ENCODE measurements at regions not wholly inside any gene's neighbourhood (a gene's known extent, or its start where the extent isn't known, plus 50 kb on each side); places are given as distances from the start of the nearest gene placed in this dataset.

DNA sequence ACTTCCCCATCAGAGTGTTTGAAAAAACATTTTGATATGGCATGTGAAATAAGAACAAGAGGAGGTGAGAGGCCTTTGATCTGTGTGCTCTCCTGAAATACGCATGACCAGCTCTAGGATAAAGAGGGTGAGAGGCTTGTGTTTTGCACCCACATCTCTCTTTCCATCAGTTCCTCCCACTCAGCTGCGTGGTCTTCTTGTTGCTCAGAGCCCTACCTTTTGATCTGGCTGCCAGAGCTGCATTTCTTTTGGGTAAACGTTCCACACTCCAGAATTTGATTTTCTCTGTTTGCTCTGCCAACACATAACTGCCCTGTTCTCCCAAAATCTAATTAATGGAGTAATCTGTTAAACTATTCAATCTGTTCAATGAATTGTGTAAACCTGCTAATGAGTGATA, 72.0 kb upstream of the FN1 start:
- DNase-seq (ENCODE audit: low spot score in 2 of 2) = no peak
- no peak overlapping the region for H3K27ac ChIP-seq
- intact Hi-C loops (cut with DNase I; ENCODE audit: low total_unique reads) = no loop called here
- H3K4me3 ChIP-seq = no peak overlapping the region
- no peaks in the 10 kb centered on the region for H3K4me1 ChIP-seq
- no peak for TF ChIP-seq POLR2AphosphoS5 (IDR thresholded peaks at IDR 0.05)
- TF ChIP-seq POLR2A (IDR thresholded peaks at IDR 0.05) = no peak
- TF ChIP-seq, protein P1, sequence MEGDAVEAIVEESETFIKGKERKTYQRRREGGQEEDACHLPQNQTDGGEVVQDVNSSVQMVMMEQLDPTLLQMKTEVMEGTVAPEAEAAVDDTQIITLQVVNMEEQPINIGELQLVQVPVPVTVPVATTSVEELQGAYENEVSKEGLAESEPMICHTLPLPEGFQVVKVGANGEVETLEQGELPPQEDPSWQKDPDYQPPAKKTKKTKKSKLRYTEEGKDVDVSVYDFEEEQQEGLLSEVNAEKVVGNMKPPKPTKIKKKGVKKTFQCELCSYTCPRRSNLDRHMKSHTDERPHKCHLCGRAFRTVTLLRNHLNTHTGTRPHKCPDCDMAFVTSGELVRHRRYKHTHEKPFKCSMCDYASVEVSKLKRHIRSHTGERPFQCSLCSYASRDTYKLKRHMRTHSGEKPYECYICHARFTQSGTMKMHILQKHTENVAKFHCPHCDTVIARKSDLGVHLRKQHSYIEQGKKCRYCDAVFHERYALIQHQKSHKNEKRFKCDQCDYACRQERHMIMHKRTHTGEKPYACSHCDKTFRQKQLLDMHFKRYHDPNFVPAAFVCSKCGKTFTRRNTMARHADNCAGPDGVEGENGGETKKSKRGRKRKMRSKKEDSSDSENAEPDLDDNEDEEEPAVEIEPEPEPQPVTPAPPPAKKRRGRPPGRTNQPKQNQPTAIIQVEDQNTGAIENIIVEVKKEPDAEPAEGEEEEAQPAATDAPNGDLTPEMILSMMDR (IDR thresholded peaks at IDR 0.05) = no peak
- H3K27me3 ChIP-seq = no peaks in the 10 kb centered on the region
- no peaks in the 10 kb centered on the region for H3K36me3 ChIP-seq
- H3K9me3 ChIP-seq = no peaks in the 10 kb centered on the region

DNA sequence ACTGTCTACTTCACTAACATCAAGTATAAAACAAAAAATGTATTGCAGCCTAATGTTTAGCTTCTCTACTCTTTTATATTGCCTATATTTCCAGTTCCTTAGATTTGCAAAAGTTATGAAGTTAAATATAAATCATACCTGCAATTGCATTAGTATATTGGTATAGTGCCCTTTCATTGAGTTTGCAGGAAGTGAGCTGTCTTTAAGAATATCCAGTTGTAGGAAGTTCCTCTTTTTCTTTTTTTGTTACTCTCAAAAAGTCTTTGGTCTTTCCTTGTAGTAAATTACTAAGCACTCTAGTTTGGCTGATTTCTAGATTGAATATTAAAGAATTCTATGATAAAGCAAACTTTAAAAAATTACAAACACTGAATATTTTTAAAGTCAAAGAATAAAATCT, 71.3 kb upstream of the FN1 start:
- intact Hi-C loops (cut with DNase I; ENCODE audit: low total_unique reads) = no loop called here
- no peaks in the 10 kb centered on the region for H3K27me3 ChIP-seq
- DNase-seq (ENCODE audit: low spot score in 2 of 2) = no peak
- H3K4me3 ChIP-seq = no peak overlapping the region
- H3K36me3 ChIP-seq = no peaks in the 10 kb centered on the region
- H3K9me3 ChIP-seq = no peaks in the 10 kb centered on the region
- no peaks in the 10 kb centered on the region for H3K4me1 ChIP-seq
- TF ChIP-seq POLR2AphosphoS5 (IDR thresholded peaks at IDR 0.05) (no peak), POLR2A (IDR thresholded peaks at IDR 0.05) (no peak)
- TF ChIP-seq, protein P1 (IDR thresholded peaks at IDR 0.05) = no peak
- H3K27ac ChIP-seq = no peak overlapping the region

DNA sequence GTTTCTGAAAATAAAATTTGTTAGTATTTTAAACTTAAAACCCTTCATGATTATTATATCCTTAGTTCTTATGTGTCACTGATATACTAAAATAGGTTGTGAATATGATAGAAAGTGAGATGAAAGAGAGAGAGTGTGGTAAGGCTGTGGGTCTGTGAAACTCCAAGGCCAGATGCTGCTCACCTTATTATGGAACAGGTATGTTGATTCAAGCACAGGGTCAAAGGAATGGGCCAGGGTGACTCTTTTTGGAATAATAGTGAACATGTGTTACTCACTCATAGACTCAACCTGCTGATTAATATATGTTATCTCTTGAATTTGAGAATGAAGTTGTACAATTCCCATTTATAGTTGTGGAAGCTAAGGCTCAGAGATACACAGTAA, 70.7 kb upstream of the FN1 start:
- H3K36me3 ChIP-seq = no peaks in the 10 kb centered on the region
- no peaks in the 10 kb centered on the region for H3K27me3 ChIP-seq
- no peaks in the 10 kb centered on the region for H3K4me1 ChIP-seq
- no peaks in the 10 kb centered on the region for H3K9me3 ChIP-seq
- H3K4me3 ChIP-seq = no peak overlapping the region
- no peak overlapping the region for H3K27ac ChIP-seq
- TF ChIP-seq POLR2A (IDR thresholded peaks at IDR 0.05) = no peak
- DNase-seq (ENCODE audit: low spot score in 2 of 2) = no peak
- intact Hi-C loops (cut with DNase I; ENCODE audit: low total_unique reads) = no loop called here

DNA sequence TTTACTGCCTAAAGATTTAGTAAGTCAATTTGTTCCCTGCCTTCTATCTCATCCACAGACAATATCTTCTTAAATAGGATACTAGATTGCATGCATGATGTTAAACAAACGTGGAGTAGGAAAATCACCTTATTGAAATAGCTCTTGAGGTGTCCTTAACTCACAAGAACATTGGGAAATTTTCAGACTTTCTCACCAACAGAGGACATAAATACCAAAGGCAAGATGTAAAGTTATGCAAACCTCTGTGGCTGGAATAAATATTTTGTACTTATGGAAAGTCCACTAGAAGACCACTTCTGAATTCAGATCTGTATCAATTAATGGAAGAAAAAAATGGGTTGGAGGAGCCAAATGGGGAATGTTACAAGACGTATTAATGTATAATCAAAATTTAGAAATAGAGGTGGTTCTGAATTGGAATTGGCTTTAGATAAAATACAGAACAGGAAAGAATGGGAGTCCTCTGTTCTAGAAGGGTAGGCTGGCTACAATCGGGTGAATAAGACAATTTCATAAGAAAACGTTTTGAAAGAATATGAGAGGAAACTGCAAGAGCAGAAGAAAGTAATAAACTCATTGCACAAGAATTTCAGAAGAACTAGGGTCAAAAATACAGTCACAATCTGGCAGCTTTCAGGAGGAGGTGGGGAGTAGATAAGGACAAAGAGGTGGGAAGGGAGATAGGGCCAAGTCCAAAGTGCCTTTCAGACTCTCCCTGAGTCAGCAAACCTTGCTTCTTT, 69.3 kb upstream of the FN1 start:
- no peaks in the 10 kb centered on the region for H3K4me1 ChIP-seq
- no peak overlapping the region for H3K27ac ChIP-seq
- H3K27me3 ChIP-seq = no peaks in the 10 kb centered on the region

DNA sequence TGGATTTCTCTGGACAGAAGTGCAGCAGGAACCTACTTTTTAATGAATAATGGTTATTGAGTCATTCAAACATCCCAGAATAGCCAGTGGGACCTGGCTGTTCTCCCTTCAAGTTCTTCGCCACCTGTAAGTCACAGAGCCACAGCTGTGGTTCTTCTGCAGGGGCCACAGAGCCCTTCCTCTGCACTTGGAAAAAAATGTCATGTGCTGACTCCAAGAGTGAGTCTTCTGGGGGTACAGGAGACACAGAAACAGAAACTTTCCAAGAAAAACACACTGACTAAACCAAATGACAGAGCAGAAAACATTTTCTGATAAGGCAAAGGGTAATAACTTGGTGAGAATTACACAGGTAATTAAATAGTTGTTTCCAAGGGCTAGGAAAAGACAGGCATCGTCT, 68.7 kb upstream of the FN1 start:
- Histone ChIP-seq H3K36me3 (no peaks in the 10 kb centered on the region), H3K4me1 (no peaks in the 10 kb centered on the region), H3K9me3 (no peaks in the 10 kb centered on the region), H3K27me3 (no peaks in the 10 kb centered on the region), H3K4me3 (no peak overlapping the region), H3K27ac (no peak overlapping the region)
- TF ChIP-seq, protein P1 (IDR thresholded peaks at IDR 0.05) = no peak
- no peak for TF ChIP-seq POLR2AphosphoS5 (IDR thresholded peaks at IDR 0.05)
- TF ChIP-seq POLR2A (IDR thresholded peaks at IDR 0.05) = no peak
- intact Hi-C loops (cut with DNase I; ENCODE audit: low total_unique reads) = no loop called here
- DNase-seq (ENCODE audit: low spot score in 2 of 2) = no peak

More for the DNA sequence above, 69.3 kb upstream of the FN1 start:
- intact Hi-C loops (cut with DNase I; ENCODE audit: low total_unique reads) = no loop called here
- DNase-seq (ENCODE audit: low spot score in 2 of 2) = no peak
- TF ChIP-seq POLR2A (IDR thresholded peaks at IDR 0.05) (no peak), POLR2AphosphoS5 (IDR thresholded peaks at IDR 0.05) (no peak)
- TF ChIP-seq, protein P1 (IDR thresholded peaks at IDR 0.05) = no peak
- Histone ChIP-seq H3K4me3 (no peak overlapping the region), H3K9me3 (no peaks in the 10 kb centered on the region), H3K36me3 (no peaks in the 10 kb centered on the region)
